HepG2 (cell line): ENCODE measurements at regions not wholly inside any gene's neighbourhood (a gene's known extent, or its start where the extent isn't known, plus 50 kb on each side); places are given as distances from the start of the nearest gene placed in this dataset.

Source experiments
- ATAC-seq: fragments of 200-7000 bp; cut with Tn5 transposase; 3 replicates; pipeline ENCODE4 v1.9.1; 2020; ENCODE audit warnings: mild to moderate bottlenecking, moderate library complexity
- BruUV-seq: library from RNA; stranded (reverse); fragments of 400-500 nt; replicated peaks from 2 replicates; lab custom pipeline; 2021; lab: Mats Ljungman, UMichigan
- CTCF ChIA-PET: fragments of 300-600 bp; formaldehyde crosslinking; extraction: SDS; loops from one replicate; lab custom pipeline; 2021; ENCODE audit warnings: low total read pairs, inconsistent platforms, low intra/inter-chr PET ratio; lab: Yijun Ruan, JAX
- POLR2A ChIA-PET: fragments of 350-600 bp; sonication (Branson Sonifier 250); formaldehyde crosslinking; loops from one replicate; lab custom pipeline; 2020; ENCODE audit warnings: antibody characterized with exemption, inconsistent platforms; lab: Yijun Ruan, JAX
- DNase-seq: peaks from one replicate; pipeline ENCODE4 v3.0.0-alpha.2; 2015; ENCODE audit warnings: low spot score
- FAIRE-seq: peaks from 3 replicates; lab custom pipeline; 2011; peaks lifted over from hg19 to GRCh38; lab: Jason Lieb, UNC
- H2AFZ ChIP-seq: one replicate; pipeline ENCODE4 v1.6.1; 2011; ENCODE audit warnings: low read length, inconsistent platforms
- H3K27ac ChIP-seq: fragments of 300-600 bp; 3 replicates; pipeline ENCODE4 v1.8.0; 2011; ENCODE audit warnings: mixed run types, mild to moderate bottlenecking, mixed read lengths, low read length, inconsistent platforms; ENCODE audit not compliant: insufficient read depth; ENCODE audit errors: extremely low read length
- H3K27me3 ChIP-seq, 2 experiments: fragments of 200-600 bp in 1 of 2; 2 replicates in 1 of 2; 3 replicates in 1 of 2; pipeline versions ENCODE4 v1.6.0 to v1.8.0; 2011; ENCODE audit warnings: low read length in 2 of 2, mild to moderate bottlenecking in 2 of 2, moderate library complexity in 2 of 2, inconsistent platforms in 1 of 2; ENCODE audit not compliant: insufficient read depth in 2 of 2, control insufficient read depth in 1 of 2
- H3K36me3 ChIP-seq, 2 experiments: fragments of 200-600 bp in 1 of 2; replicated peaks in 1 of 2; 2 replicates in 1 of 2; 3 replicates in 1 of 2; pipeline versions ENCODE4 v1.5.1 to v1.8.0; 2011; ENCODE audit warnings: low read length in 2 of 2, inconsistent platforms in 1 of 2; ENCODE audit not compliant: insufficient read depth in 2 of 2, control insufficient read depth in 1 of 2
- H3K4me1 ChIP-seq: 2 replicates; pipeline ENCODE4 v1.5.1; 2012; ENCODE audit warnings: low read length, inconsistent platforms; ENCODE audit not compliant: insufficient read depth
- H3K4me2 ChIP-seq: 2 replicates; pipeline ENCODE4 v1.6.0; 2011; ENCODE audit warnings: low read depth, low read length, inconsistent platforms
- H3K4me3 ChIP-seq, 3 experiments: fragments of 200-600 bp in 1 of 3; sonication (generic), shearing (Covaris generic) in 1 of 3; replicated peaks in 1 of 3; 2 replicates each; pipeline ENCODE4 v1.5.1; 2011 to 2016; ENCODE audit warnings: low read length in 3 of 3, inconsistent platforms in 2 of 3, low read depth in 2 of 3, mild to moderate bottlenecking in 2 of 3, control low read depth in 1 of 3, mixed read lengths in 1 of 3; ENCODE audit not compliant: insufficient read depth in 1 of 3
- H3K79me2 ChIP-seq: one replicate; pipeline ENCODE4 v1.6.1; 2011; ENCODE audit warnings: low read length, inconsistent platforms; ENCODE audit not compliant: insufficient read depth
- H3K9ac ChIP-seq: 2 replicates; pipeline ENCODE4 v1.6.0; 2011; ENCODE audit warnings: mild to moderate bottlenecking, low read depth, low read length, inconsistent platforms; ENCODE audit not compliant: insufficient read depth
- H3K9me3 ChIP-seq: 2 replicates; pipeline ENCODE4 v1.5.1; 2012; ENCODE audit warnings: mild to moderate bottlenecking, low read length
- H4K20me1 ChIP-seq: 2 replicates; pipeline ENCODE4 v1.6.0; 2011; ENCODE audit warnings: inconsistent platforms, mild to moderate bottlenecking, low read length, moderate library complexity; ENCODE audit not compliant: insufficient read depth
- GPN1 ChIP-seq: sonication (generic); formaldehyde crosslinking; IDR thresholded peaks from 2 replicates; pipeline ENCODE4 v1.5.1; 2020; ENCODE audit warnings: missing genetic modification reagents, borderline replicate concordance
- SIX4 ChIP-seq: sonication (generic); formaldehyde crosslinking; IDR thresholded peaks from 2 replicates; pipeline ENCODE4 v1.4.0; 2020; ENCODE audit warnings: missing genetic modification reagents
- ZNF333 ChIP-seq: sonication (generic); formaldehyde crosslinking; IDR thresholded peaks from 2 replicates; pipeline ENCODE4 v1.4.0; 2020; ENCODE audit warnings: mild to moderate bottlenecking, missing genetic modification reagents, borderline replicate concordance
- WGBS: methylation state at CpG from one replicate; pipeline ENCODE4 v1.1.6; 2017; ENCODE audit warnings: low lambda C conversion rate; 5-methylcytosine and 5-hydroxymethylcytosine counted together
- in situ Hi-C: cut with HindIII; loops from 2 replicates; pipeline ENCODE4 v1.10.0; 2017; ENCODE audit warnings: low pct_unique_long_range_greater_than_20kb; ENCODE audit not compliant: extremely low pct_ligation_motif_present
- intact Hi-C: fragments of 100-400 bp; cut with micrococcal nuclease; formaldehyde crosslinking; loops from one replicate; pipeline ENCODE4 v1.10.0; 2022; ENCODE audit not compliant: unreplicated experiment
- TF ChIP-seq, protein P1 (sequence below): IDR thresholded peaks from 2 replicates; pipeline ENCODE4 v1.6.1; 2018; ENCODE audit warnings: missing genetic modification reagents, mild to moderate bottlenecking, missing compliant biosample characterization
- TF ChIP-seq, protein P2 (sequence below): sonication (generic); formaldehyde crosslinking; conservative IDR thresholded peaks from 2 replicates; pipeline ENCODE4 v1.4.0; 2020; ENCODE audit warnings: mild to moderate bottlenecking, missing genetic modification reagents, moderate library complexity

DNA sequence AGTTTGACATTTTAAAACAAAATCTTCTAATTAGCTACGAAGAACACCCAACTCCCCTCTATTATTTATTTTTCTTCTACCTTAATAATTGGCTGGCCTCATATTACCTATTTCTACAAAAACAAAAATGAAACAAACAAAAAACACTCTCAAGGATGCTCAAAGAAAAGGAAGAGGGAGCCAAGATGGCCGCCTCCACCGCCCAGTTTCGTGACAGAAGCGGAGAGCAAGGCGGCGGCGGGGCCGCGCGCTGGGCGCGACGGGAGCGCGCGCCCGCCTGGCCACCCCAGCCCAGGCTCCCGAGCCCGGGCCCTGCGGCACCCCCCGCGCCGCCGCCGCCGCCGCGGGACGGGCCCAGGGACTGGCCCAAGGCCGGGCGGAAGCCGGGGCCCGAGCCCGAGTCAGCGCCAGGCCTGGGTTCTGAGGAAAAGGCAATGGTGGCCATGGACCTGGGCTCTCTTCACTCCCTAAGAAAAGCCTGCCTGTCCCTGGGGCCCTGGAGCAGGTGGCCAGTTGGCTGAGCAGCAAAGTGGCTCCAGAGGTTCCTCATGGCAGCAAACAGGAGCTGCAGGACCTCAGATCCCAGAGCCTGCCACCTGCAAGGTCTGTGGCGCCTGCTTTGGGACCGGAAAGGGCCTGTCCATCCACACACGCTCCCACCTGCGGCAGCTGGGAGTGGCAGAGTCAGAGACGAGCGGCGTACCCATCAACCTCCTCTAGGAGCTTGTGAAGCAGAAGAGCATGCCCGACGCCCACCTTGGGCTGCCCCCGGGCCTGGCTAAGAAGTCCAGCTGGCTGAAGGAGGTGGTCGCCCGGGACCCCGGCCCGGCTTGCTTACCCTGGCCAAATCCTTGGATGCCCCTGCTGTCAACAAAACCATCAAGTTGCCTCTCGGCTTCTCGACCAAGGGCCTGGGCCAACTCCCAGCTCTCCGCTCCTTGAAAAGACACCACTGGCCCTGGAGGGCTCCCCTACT is 543.2 kb upstream of the CCDC179 start:
- Histone ChIP-seq H3K4me2 (no peak overlapping the region), H3K9ac (no peak overlapping the region), H4K20me1 (no peaks in the 10 kb centered on the region), H3K9me3 (peaks cover 25% of the 10 kb centered on the region), H3K27ac (no peak overlapping the region), H2AFZ (no peak overlapping the region)
- in situ Hi-C loops (no loop called here), intact Hi-C loops (no loop called here)
- ChIA-PET POLR2A (no interaction called here), CTCF (no interaction called here)
- DNase-seq (no peak), FAIRE-seq (no peak), ATAC-seq (no peak)
- 75% methylated on average over 36 of the region's 53 CpGs for WGBS
- TF ChIP-seq, protein P1, sequence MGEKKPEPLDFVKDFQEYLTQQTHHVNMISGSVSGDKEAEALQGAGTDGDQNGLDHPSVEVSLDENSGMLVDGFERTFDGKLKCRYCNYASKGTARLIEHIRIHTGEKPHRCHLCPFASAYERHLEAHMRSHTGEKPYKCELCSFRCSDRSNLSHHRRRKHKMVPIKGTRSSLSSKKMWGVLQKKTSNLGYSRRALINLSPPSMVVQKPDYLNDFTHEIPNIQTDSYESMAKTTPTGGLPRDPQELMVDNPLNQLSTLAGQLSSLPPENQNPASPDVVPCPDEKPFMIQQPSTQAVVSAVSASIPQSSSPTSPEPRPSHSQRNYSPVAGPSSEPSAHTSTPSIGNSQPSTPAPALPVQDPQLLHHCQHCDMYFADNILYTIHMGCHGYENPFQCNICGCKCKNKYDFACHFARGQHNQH (CRISPR knock-in tag) = no peak
- TF ChIP-seq GPN1 = no peak
- TF ChIP-seq, protein P2, sequence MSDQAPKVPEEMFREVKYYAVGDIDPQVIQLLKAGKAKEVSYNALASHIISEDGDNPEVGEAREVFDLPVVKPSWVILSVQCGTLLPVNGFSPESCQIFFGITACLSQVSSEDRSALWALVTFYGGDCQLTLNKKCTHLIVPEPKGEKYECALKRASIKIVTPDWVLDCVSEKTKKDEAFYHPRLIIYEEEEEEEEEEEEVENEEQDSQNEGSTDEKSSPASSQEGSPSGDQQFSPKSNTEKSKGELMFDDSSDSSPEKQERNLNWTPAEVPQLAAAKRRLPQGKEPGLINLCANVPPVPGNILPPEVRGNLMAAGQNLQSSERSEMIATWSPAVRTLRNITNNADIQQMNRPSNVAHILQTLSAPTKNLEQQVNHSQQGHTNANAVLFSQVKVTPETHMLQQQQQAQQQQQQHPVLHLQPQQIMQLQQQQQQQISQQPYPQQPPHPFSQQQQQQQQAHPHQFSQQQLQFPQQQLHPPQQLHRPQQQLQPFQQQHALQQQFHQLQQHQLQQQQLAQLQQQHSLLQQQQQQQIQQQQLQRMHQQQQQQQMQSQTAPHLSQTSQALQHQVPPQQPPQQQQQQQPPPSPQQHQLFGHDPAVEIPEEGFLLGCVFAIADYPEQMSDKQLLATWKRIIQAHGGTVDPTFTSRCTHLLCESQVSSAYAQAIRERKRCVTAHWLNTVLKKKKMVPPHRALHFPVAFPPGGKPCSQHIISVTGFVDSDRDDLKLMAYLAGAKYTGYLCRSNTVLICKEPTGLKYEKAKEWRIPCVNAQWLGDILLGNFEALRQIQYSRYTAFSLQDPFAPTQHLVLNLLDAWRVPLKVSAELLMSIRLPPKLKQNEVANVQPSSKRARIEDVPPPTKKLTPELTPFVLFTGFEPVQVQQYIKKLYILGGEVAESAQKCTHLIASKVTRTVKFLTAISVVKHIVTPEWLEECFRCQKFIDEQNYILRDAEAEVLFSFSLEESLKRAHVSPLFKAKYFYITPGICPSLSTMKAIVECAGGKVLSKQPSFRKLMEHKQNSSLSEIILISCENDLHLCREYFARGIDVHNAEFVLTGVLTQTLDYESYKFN (CRISPR knock-in tag) = no peak
- no peak for TF ChIP-seq ZNF333 (CRISPR knock-in tag)
- TF ChIP-seq SIX4 (CRISPR knock-in tag) = no peak
- TF ChIP-seq, all 625 proteins: peak for 0
- Histone ChIP-seq H3K79me2 (no peaks in the 10 kb centered on the region), H3K4me1 (no peaks in the 10 kb centered on the region), H3K4me3 (no peak overlapping the region), H3K27me3 (no peaks in the 10 kb centered on the region), H3K36me3 (no peaks in the 10 kb centered on the region)
- no TSS peak for BruUV-seq
